ENCODE measurements at regions not wholly inside any gene's neighbourhood (a gene's known extent, or its start where the extent isn't known, plus 50 kb on each side); places are given as distances from the start of the nearest gene placed in this dataset.

- TF ChIP-seq CTCF (IDR thresholded peaks at IDR 0.05; ENCODE audit: borderline replicate concordance, extremely low read depth, insufficient read depth), result no peak
- peaks cover 0 to 5% (median 0%) of the 10 kb centered on the region in 3 donors for H3K4me1 ChIP-seq (ENCODE audit: control insufficient read depth in 2 of 3, insufficient read depth in 2 of 3, low read depth in 1 of 3, low read length in 3 of 3)
- intact Hi-C loops (cut with DNase I), result no loop called here
- no peak overlapping the region for H3K27ac ChIP-seq (ENCODE audit: low read depth in 2 of 2, low read length in 2 of 2)
- no peak overlapping the region for H3K4me3 ChIP-seq (ENCODE audit: low read length in 3 of 3)
- H3K36me3 ChIP-seq (ENCODE audit: control insufficient read depth in 2 of 3, insufficient read depth in 3 of 3, low read length in 3 of 3), result no peaks in the 10 kb centered on the region
- H3K27me3 ChIP-seq (ENCODE audit: control insufficient read depth, insufficient read depth, low read length), result no peaks in the 10 kb centered on the region
- FAIRE-seq (no peak), DNase-seq (no peak)
- no peak overlapping the region for H3K9ac ChIP-seq (ENCODE audit: low read length in 3 of 3)
- H3K9me3 ChIP-seq (ENCODE audit: control insufficient read depth in 2 of 3, insufficient read depth in 1 of 3, low read length in 3 of 3), result no peaks in the 10 kb centered on the region
These were observed 285.4 kb upstream of the HSFY2 start for GRCh38 chrY:19058831-19059370.

GRCh38 chrY:19056138-19056469 is 282.6 kb upstream of the HSFY2 start:
- no peaks in the 10 kb centered on the region for H3K27me3 ChIP-seq (ENCODE audit: control insufficient read depth, insufficient read depth, low read length)
- intact Hi-C loops (cut with DNase I), result no loop called here
- H3K27ac ChIP-seq (ENCODE audit: low read depth in 2 of 2, low read length in 2 of 2), result no peak overlapping the region
- no peaks in the 10 kb centered on the region for H3K9me3 ChIP-seq (ENCODE audit: control insufficient read depth in 2 of 3, insufficient read depth in 1 of 3, low read length in 3 of 3)
- DNase-seq, result no peak
- H3K36me3 ChIP-seq (ENCODE audit: control insufficient read depth in 2 of 3, insufficient read depth in 3 of 3, low read length in 3 of 3), result no peaks in the 10 kb centered on the region
- no peak for TF ChIP-seq CTCF (IDR thresholded peaks at IDR 0.05; ENCODE audit: borderline replicate concordance, extremely low read depth, insufficient read depth)
- FAIRE-seq, result no peak
- no peak overlapping the region for H3K4me3 ChIP-seq (ENCODE audit: low read length in 3 of 3)
- no peak overlapping the region for H3K9ac ChIP-seq (ENCODE audit: low read length in 3 of 3)
- H3K4me1 ChIP-seq (ENCODE audit: control insufficient read depth in 2 of 3, insufficient read depth in 2 of 3, low read depth in 1 of 3, low read length in 3 of 3), result peaks cover 0 to 5% (median 0%) of the 10 kb centered on the region in 3 donors

- Histone ChIP-seq H3K9ac (ENCODE audit: low read length in 3 of 3) (no peak overlapping the region), H3K9me3 (ENCODE audit: control insufficient read depth in 2 of 3, insufficient read depth in 1 of 3, low read length in 3 of 3) (no peaks in the 10 kb centered on the region), H3K27ac (ENCODE audit: low read depth in 2 of 2, low read length in 2 of 2) (no peak overlapping the region), H3K36me3 (ENCODE audit: control insufficient read depth in 2 of 3, insufficient read depth in 3 of 3, low read length in 3 of 3) (no peaks in the 10 kb centered on the region), H3K4me1 (ENCODE audit: control insufficient read depth in 2 of 3, insufficient read depth in 2 of 3, low read depth in 1 of 3, low read length in 3 of 3) (peaks cover 0 to 5% (median 0%) of the 10 kb centered on the region in 3 donors), H3K4me3 (ENCODE audit: low read length in 3 of 3) (no peak overlapping the region), H3K27me3 (ENCODE audit: control insufficient read depth, insufficient read depth, low read length) (no peaks in the 10 kb centered on the region)
- no peak for DNase-seq
- FAIRE-seq, result no peak
- no peak for TF ChIP-seq CTCF (IDR thresholded peaks at IDR 0.05; ENCODE audit: borderline replicate concordance, extremely low read depth, insufficient read depth)
- intact Hi-C loops (cut with DNase I), result no loop called here
These were observed 281.9 kb upstream of the HSFY2 start for GRCh38 chrY:19055232-19056137.
